OCI-LY3 (cell line): ENCODE measurements at regions not wholly inside any gene's neighbourhood (a gene's known extent, or its start where the extent isn't known, plus 50 kb on each side); places are given as distances from the start of the nearest gene placed in this dataset.
"Not testable (repeated sequence)": the region's sequence is repeated elsewhere in the genome, so short reads cannot be mapped to it uniquely, and the experiment has no call there.

Experiments
- H2AFZ ChIP-seq: fragments of 200-600, 300-600 bp; shearing (Covaris generic); 2 replicates; pipeline ENCODE4 v1.6.0; 2014; ENCODE audit warnings: antibody characterized with exemption, low read depth, low read length
- H3K27ac ChIP-seq: fragments of 200-600, 300-600 bp; sonication (generic); 2 replicates; pipeline ENCODE4 v1.5.1; 2014; ENCODE audit warnings: mild to moderate bottlenecking, low read length, moderate library complexity, mixed read lengths
- H3K27me3 ChIP-seq: fragments of 200-600, 300-600 bp; sonication (generic); 2 replicates; pipeline ENCODE4 v1.6.1; 2014; ENCODE audit warnings: low read depth, low read length, mixed read lengths
- H3K36me3 ChIP-seq: fragments of 200-600, 300-600 bp; sonication (generic); replicated peaks from 2 replicates; pipeline ENCODE3; 2014; ENCODE audit warnings: low read depth, low read length, mixed read lengths
- H3K4me1 ChIP-seq: fragments of 300-600, 200-600 bp; sonication (generic); 2 replicates; pipeline ENCODE4 v1.6.1; 2014; ENCODE audit warnings: low read length, mixed read lengths
- H3K4me2 ChIP-seq: fragments of 200-600, 300-600 bp; sonication (generic); 2 replicates; pipeline ENCODE4 v1.6.1; 2014; ENCODE audit warnings: low read length, mixed read lengths
- H3K4me3 ChIP-seq: fragments of 300-600, 200-600 bp; sonication (generic); 2 replicates; pipeline ENCODE4 v1.5.1; 2014; ENCODE audit warnings: antibody characterized with exemption, mild to moderate bottlenecking, low read length, moderate library complexity
- H3K79me2 ChIP-seq: fragments of 300-600, 200-600 bp; shearing (Covaris generic); 2 replicates; pipeline ENCODE4 v1.6.1; 2014; ENCODE audit warnings: mild to moderate bottlenecking, low read length, mixed read lengths
- H3K9ac ChIP-seq: fragments of 300-600, 200-600 bp; shearing (Covaris generic); 2 replicates; pipeline ENCODE4 v1.6.0; 2014; ENCODE audit warnings: mild to moderate bottlenecking, low read length, moderate library complexity
- H3K9me3 ChIP-seq: fragments of 200-600, 300-600 bp; shearing (Covaris generic); 2 replicates; pipeline ENCODE4 v1.6.1; 2014; ENCODE audit warnings: low read length, mixed read lengths; ENCODE audit not compliant: insufficient read depth
- H4K20me1 ChIP-seq: fragments of 200-600, 300-600 bp; sonication (generic); 2 replicates; pipeline ENCODE4 v1.6.1; 2016; ENCODE audit warnings: low read length, mixed read lengths; ENCODE audit not compliant: insufficient read depth
- EZH2phosphoT487 ChIP-seq: fragments of 200-600 bp; shearing (Covaris generic); IDR thresholded peaks from 2 replicates; pipeline ENCODE4 v1.6.1; 2018; ENCODE audit warnings: antibody characterized with exemption, mixed run types, low read depth
- TF ChIP-seq, protein P1 (sequence below): fragments of 200-600, 300-600 bp; sonication (generic); IDR thresholded peaks from 2 replicates; pipeline ENCODE4 v1.5.1; 2014; ENCODE audit warnings: antibody characterized with exemption, low read length, low read depth

DNA sequence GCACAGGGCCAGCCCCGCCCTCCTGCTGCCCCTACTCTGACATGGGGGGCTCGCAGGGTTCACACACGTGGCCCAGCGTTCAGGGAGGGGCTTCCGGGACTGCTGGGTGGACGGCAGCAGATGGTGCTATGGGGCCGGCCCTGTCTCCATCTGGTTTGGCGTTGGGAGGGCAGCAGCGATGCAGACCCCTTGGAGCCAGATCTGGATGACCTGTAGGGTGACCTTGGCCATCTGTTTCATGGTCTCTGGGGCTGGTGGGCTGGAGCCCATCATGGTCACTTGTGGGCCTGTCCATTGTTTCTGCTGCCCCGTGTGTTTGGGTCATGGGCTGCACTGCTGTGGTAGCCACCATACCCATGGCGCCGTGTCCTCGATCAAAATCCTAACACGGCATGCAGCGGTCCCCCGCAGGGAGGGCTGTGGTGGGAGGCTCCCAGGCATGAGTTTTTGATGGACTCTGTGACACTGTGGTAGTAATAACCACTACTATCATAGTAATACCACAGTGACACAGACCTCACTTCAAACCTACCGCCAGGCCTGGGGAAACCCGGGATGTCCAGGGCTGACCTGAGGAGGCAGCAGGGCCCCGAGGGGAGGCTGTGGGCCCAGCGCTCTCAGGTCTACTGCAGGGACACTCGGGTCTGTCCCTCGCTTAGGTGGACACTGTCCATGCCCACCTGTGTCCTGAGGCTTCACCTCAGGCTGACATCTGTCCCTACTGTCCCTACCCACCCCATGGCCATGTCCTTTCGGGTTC, 359.4 kb downstream of the TMEM121 start:
- no peaks in the 10 kb centered on the region for H3K9me3 ChIP-seq
- no peaks in the 10 kb centered on the region for H3K36me3 ChIP-seq
- no peaks in the 10 kb centered on the region for H3K27me3 ChIP-seq
- H3K79me2 ChIP-seq: no peaks in the 10 kb centered on the region
- H3K4me3 ChIP-seq: no peak overlapping the region
- no peak overlapping the region for H3K4me2 ChIP-seq
- no peaks in the 10 kb centered on the region for H3K4me1 ChIP-seq
- TF ChIP-seq EZH2phosphoT487: no peak
- TF ChIP-seq, protein P1, sequence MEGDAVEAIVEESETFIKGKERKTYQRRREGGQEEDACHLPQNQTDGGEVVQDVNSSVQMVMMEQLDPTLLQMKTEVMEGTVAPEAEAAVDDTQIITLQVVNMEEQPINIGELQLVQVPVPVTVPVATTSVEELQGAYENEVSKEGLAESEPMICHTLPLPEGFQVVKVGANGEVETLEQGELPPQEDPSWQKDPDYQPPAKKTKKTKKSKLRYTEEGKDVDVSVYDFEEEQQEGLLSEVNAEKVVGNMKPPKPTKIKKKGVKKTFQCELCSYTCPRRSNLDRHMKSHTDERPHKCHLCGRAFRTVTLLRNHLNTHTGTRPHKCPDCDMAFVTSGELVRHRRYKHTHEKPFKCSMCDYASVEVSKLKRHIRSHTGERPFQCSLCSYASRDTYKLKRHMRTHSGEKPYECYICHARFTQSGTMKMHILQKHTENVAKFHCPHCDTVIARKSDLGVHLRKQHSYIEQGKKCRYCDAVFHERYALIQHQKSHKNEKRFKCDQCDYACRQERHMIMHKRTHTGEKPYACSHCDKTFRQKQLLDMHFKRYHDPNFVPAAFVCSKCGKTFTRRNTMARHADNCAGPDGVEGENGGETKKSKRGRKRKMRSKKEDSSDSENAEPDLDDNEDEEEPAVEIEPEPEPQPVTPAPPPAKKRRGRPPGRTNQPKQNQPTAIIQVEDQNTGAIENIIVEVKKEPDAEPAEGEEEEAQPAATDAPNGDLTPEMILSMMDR: no peak
- no peak overlapping the region for H3K27ac ChIP-seq
- H3K9ac ChIP-seq: no peak overlapping the region
- no peaks in the 10 kb centered on the region for H4K20me1 ChIP-seq
- H2AFZ ChIP-seq: no peak overlapping the region

DNA sequence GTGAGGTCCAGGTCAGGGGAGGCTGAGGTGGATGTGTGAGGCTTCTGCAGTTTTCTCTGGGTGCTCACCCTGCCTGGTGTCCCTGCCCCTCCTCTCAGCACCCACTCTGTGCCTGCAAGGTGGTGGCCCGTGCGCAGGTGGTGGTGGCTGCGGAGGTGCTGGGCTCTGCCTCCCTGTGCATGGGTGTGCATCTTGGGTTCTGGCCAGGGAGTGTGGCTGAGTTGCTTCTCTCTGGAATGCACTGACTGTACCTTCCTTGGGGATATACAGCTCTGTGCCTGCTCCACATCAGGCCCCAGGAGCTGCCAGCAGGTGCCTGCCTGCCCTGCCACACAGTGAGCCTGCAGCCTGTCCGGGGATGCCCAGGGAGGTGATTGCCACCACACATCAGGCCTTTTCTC, 360.4 kb downstream of the TMEM121 start:
- H3K4me3 ChIP-seq, H3K9me3 ChIP-seq, H3K27me3 ChIP-seq, H3K79me2 ChIP-seq, H3K27ac ChIP-seq, H3K36me3 ChIP-seq, H3K9ac ChIP-seq, H3K4me2 ChIP-seq, H2AFZ ChIP-seq, H3K4me1 ChIP-seq, H4K20me1 ChIP-seq: not testable (repeated sequence)

DNA sequence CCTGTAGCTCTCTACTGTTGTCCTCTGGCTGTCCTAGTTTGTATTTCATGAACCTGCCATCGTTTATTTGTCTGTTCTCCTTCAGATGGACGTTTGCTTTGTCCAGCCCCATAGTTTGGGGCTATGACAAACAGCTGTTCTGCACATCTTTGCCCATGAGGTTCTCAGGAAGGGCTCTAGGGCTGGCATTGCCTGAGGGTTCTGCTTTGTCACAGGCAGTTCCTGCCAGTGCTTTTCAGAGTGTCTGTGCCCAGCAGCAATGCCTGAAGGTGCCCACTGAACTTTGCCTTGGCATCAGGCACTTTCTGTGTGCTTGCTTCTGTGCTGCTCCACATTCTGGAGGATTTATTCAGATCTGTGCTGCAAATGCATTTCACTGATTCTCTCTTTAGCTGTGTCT, 361.3 kb downstream of the TMEM121 start:
- no peaks in the 10 kb centered on the region for H3K27me3 ChIP-seq
- no peaks in the 10 kb centered on the region for H3K9me3 ChIP-seq
- H3K4me3 ChIP-seq: no peak overlapping the region
- H4K20me1 ChIP-seq: no peaks in the 10 kb centered on the region
- no peaks in the 10 kb centered on the region for H3K4me1 ChIP-seq
- no peaks in the 10 kb centered on the region for H3K79me2 ChIP-seq
- no peak overlapping the region for H3K27ac ChIP-seq
- no peak overlapping the region for H3K9ac ChIP-seq
- no peak for TF ChIP-seq EZH2phosphoT487
- TF ChIP-seq, protein P1: no peak
- H3K36me3 ChIP-seq: no peaks in the 10 kb centered on the region
- H3K4me2 ChIP-seq: no peak overlapping the region
- no peak overlapping the region for H2AFZ ChIP-seq

DNA sequence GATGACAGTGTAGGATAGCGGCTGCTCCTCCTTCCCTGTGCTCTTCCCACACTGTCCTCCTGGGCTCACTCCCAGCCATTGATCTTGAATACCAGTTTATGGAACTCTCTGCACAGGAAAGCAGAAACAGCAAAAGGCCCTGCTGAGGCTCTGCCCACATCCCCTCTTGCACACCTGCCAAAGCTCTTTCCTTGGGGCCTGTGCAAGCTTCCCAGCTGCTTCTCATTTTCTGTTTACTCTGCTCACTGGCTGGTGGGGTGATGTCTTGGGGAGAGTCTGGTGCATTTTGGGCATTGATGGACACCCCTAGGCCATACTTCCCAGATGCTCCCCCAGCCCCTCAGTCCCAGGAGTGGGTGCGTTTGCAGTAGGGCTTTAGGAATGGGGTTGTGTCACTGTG, 361.8 kb downstream of the TMEM121 start:
- H4K20me1 ChIP-seq: no peaks in the 10 kb centered on the region
- no peaks in the 10 kb centered on the region for H3K79me2 ChIP-seq
- H3K4me3 ChIP-seq: no peak overlapping the region
- no peak for TF ChIP-seq EZH2phosphoT487
- TF ChIP-seq, protein P1: no peak
- no peak overlapping the region for H2AFZ ChIP-seq
- no peaks in the 10 kb centered on the region for H3K4me1 ChIP-seq
- no peaks in the 10 kb centered on the region for H3K9me3 ChIP-seq
- no peak overlapping the region for H3K27ac ChIP-seq
- no peaks in the 10 kb centered on the region for H3K27me3 ChIP-seq
- H3K9ac ChIP-seq: no peak overlapping the region
- no peaks in the 10 kb centered on the region for H3K36me3 ChIP-seq
- no peak overlapping the region for H3K4me2 ChIP-seq
